GM12878 (cell line): ENCODE measurements at regions not wholly inside any gene's neighbourhood (a gene's known extent, or its start where the extent isn't known, plus 50 kb on each side); places are given as distances from the start of the nearest gene placed in this dataset.

Source experiments
- ATAC-seq: fragments of 200-7000 bp; cut with Tn5 transposase; 3 replicates; pipeline ENCODE4 v1.9.1; 2020; ENCODE audit warnings: mild to moderate bottlenecking, moderate library complexity
- BruUV-seq: library from RNA; stranded (reverse); fragments of 400-500 nt; replicated peaks from 2 replicates; lab custom pipeline; 2021; lab: Mats Ljungman, UMichigan
- CTCF ChIA-PET: fragments of 300-600 bp; sonication (Branson Sonifier 250); formaldehyde crosslinking; extraction: SDS; loops from one replicate; lab custom pipeline; 2021; ENCODE audit warnings: inconsistent platforms; lab: Yijun Ruan, JAX
- POLR2A ChIA-PET: fragments of 350-600 bp; formaldehyde crosslinking; extraction: SDS; loops from one replicate; lab custom pipeline; 2021; ENCODE audit warnings: inconsistent platforms; lab: Charles Lee
- RAD21 ChIA-PET: fragments of 300-600 bp; sonication (Branson Sonifier 250); formaldehyde crosslinking; loops from one replicate; lab custom pipeline; 2023; ENCODE audit warnings: antibody characterized with exemption; ENCODE audit not compliant: unreplicated experiment; lab: Charles Lee
- SMC1A ChIA-PET: fragments of 300-600 bp; sonication (Branson Sonifier 250); formaldehyde crosslinking; loops from one replicate; lab custom pipeline; 2023; ENCODE audit not compliant: unreplicated experiment, uncharacterized antibody; lab: Charles Lee
- DNase-seq: peaks from one replicate; pipeline ENCODE4 v3.0.0-alpha.2; 2011; ENCODE audit warnings: low read depth, low spot score
- FAIRE-seq: peaks from 3 replicates; lab custom pipeline; 2011; peaks lifted over from hg19 to GRCh38; lab: Jason Lieb, UNC
- H2AFZ ChIP-seq: 2 replicates; pipeline ENCODE4 v1.6.0; 2011; ENCODE audit warnings: low read depth, low read length, control low read depth; ENCODE audit not compliant: control insufficient read depth
- H3K27ac ChIP-seq: 2 replicates; pipeline ENCODE4 v1.5.1; 2011; ENCODE audit warnings: control low read depth; ENCODE audit not compliant: control insufficient read depth, insufficient read depth
- H3K27me3 ChIP-seq, 2 experiments: replicated peaks in 1 of 2; 2 replicates each; pipeline versions ENCODE4 v1.6.0 to v1.6.1; 2011; ENCODE audit warnings: low read length in 1 of 2; ENCODE audit not compliant: control insufficient read depth in 2 of 2, insufficient read depth in 2 of 2
- H3K36me3 ChIP-seq, 2 experiments: 2 replicates each; pipeline ENCODE4 v1.5.1; 2011; ENCODE audit warnings: low read length in 1 of 2; ENCODE audit not compliant: control insufficient read depth in 2 of 2, insufficient read depth in 2 of 2
- H3K4me1 ChIP-seq: 2 replicates; pipeline ENCODE4 v1.6.1; 2011; ENCODE audit warnings: mild to moderate bottlenecking, low read length, moderate library complexity, mixed read lengths; ENCODE audit not compliant: control insufficient read depth, insufficient read depth
- H3K4me2 ChIP-seq: 2 replicates; pipeline ENCODE4 v1.6.0; 2011; ENCODE audit warnings: control low read depth; ENCODE audit not compliant: control insufficient read depth, insufficient read depth
- H3K4me3 ChIP-seq: fragments of 200-600 bp; sonication (generic); 2 replicates; pipeline ENCODE4 v1.5.1; 2016
- H3K79me2 ChIP-seq: 2 replicates; pipeline ENCODE4 v1.6.0; 2011; ENCODE audit warnings: low read length; ENCODE audit not compliant: control insufficient read depth, insufficient read depth
- H3K9ac ChIP-seq: 2 replicates; pipeline ENCODE4 v1.8.0; 2011; ENCODE audit warnings: low read length, control low read depth, mixed read lengths; ENCODE audit not compliant: control insufficient read depth, insufficient read depth
- H3K9me3 ChIP-seq: replicated peaks from 3 replicates; pipeline ENCODE4 v1.5.1; 2011; ENCODE audit warnings: mild to moderate bottlenecking, low read length; ENCODE audit not compliant: control insufficient read depth, insufficient read depth
- H4K20me1 ChIP-seq: 2 replicates; pipeline ENCODE4 v1.6.0; 2011; ENCODE audit not compliant: control insufficient read depth, insufficient read depth
- BHLHE40 ChIP-seq, 2 experiments: fragments of 450-650 bp in 1 of 2; IDR thresholded peaks; 2 replicates each; pipeline ENCODE4 v1.6.1; 2011 to 2017; ENCODE audit warnings: low read depth in 2 of 2, borderline replicate concordance in 1 of 2, improper control_type of control experiment in 1 of 2, low read length in 1 of 2, mild to moderate bottlenecking in 1 of 2
- E2F8 ChIP-seq: fragments of 450-650 bp; IDR thresholded peaks from 2 replicates; pipeline ENCODE4 v1.6.1; 2018; ENCODE audit warnings: mild to moderate bottlenecking, low read depth, moderate library complexity; ENCODE audit not compliant: partially characterized antibody
- IKZF1 ChIP-seq: fragments of 450-650 bp; conservative IDR thresholded peaks from 2 replicates; pipeline ENCODE4 v1.6.1; 2017; ENCODE audit warnings: antibody characterized with exemption, mild to moderate bottlenecking
- NFXL1 ChIP-seq: fragments of 450-650 bp; IDR thresholded peaks from 2 replicates; pipeline ENCODE4 v1.6.1; 2017; ENCODE audit warnings: antibody characterized with exemption, mild to moderate bottlenecking, borderline replicate concordance
- NKRF ChIP-seq: fragments of 450-650 bp; conservative IDR thresholded peaks from 2 replicates; pipeline ENCODE4 v1.6.1; 2017; ENCODE audit warnings: mild to moderate bottlenecking, moderate library complexity
- REST ChIP-seq: IDR thresholded peaks from 2 replicates; pipeline ENCODE4 v1.6.1; 2012; ENCODE audit warnings: mild to moderate bottlenecking, low read depth, low read length
- ZNF207 ChIP-seq: fragments of 450-650 bp; IDR thresholded peaks from 2 replicates; pipeline ENCODE4 v1.6.1; 2014; ENCODE audit warnings: antibody characterized with exemption, mild to moderate bottlenecking, borderline replicate concordance
- ZNF217 ChIP-seq: fragments of 450-650 bp; IDR thresholded peaks from 2 replicates; pipeline ENCODE4 v1.6.1; 2017; ENCODE audit warnings: antibody characterized with exemption, mild to moderate bottlenecking
- WGBS: methylation state at CpG from one replicate; pipeline ENCODE4 v1.1.6; 2016; ENCODE audit warnings: low lambda C conversion rate; ENCODE audit not compliant: insufficient replicate concordance, insufficient coverage; ENCODE audit errors: missing lambda C conversion rate; 5-methylcytosine and 5-hydroxymethylcytosine counted together
- in situ Hi-C: fragments of 300-500 bp; cut with MboI; formaldehyde crosslinking; loops from 9 replicates; pipeline ENCODE4 v1.14.3; 2018; ENCODE audit warnings: mixed read lengths
- intact Hi-C: fragments of 100-400 bp; cut with micrococcal nuclease; formaldehyde crosslinking; loops from one replicate; pipeline ENCODE4 v1.14.2; 2022; ENCODE audit not compliant: unreplicated experiment
- TF ChIP-seq, protein P1 (sequence below): fragments of 450-650 bp; IDR thresholded peaks from 2 replicates; pipeline ENCODE4 v1.6.1; 2017; ENCODE audit warnings: mild to moderate bottlenecking, moderate library complexity
- TF ChIP-seq, protein P2 (sequence below): fragments of 450-650 bp; IDR thresholded peaks from 2 replicates; pipeline ENCODE4 v1.6.1; 2017; ENCODE audit warnings: borderline replicate concordance

- Histone ChIP-seq H2AFZ (no peak overlapping the region), H3K9me3 (no peaks in the 10 kb centered on the region), H3K27ac (no peak overlapping the region), H3K4me3 (no peak overlapping the region), H3K9ac (no peak overlapping the region), H4K20me1 (no peaks in the 10 kb centered on the region), H3K4me2 (no peak overlapping the region), H3K79me2 (no peaks in the 10 kb centered on the region), H3K27me3 (no peaks in the 10 kb centered on the region), H3K4me1 (no peaks in the 10 kb centered on the region), H3K36me3 (no peaks in the 10 kb centered on the region)
- intact Hi-C loops, result no loop called here
- DNase-seq, result no peak
- ChIA-PET POLR2A (no interaction called here), SMC1A (no interaction called here), CTCF (no interaction called here), RAD21 (no interaction called here)
- ATAC-seq, result no peak
- FAIRE-seq, result no peak
- 0% methylated on average over 2 of the region's 2 CpGs for WGBS
- BruUV-seq, result no TSS peak
- in situ Hi-C loops, result no loop called here
- no peak for TF ChIP-seq ZNF207
- no peak for TF ChIP-seq REST
- no peak for TF ChIP-seq NKRF
- TF ChIP-seq BHLHE40 (IDR thresholded peaks at IDR 0.05; ENCODE audit: borderline replicate concordance in 1 of 2, low read depth in 2 of 2, low read length in 1 of 2), result no peak
- TF ChIP-seq, protein P1, sequence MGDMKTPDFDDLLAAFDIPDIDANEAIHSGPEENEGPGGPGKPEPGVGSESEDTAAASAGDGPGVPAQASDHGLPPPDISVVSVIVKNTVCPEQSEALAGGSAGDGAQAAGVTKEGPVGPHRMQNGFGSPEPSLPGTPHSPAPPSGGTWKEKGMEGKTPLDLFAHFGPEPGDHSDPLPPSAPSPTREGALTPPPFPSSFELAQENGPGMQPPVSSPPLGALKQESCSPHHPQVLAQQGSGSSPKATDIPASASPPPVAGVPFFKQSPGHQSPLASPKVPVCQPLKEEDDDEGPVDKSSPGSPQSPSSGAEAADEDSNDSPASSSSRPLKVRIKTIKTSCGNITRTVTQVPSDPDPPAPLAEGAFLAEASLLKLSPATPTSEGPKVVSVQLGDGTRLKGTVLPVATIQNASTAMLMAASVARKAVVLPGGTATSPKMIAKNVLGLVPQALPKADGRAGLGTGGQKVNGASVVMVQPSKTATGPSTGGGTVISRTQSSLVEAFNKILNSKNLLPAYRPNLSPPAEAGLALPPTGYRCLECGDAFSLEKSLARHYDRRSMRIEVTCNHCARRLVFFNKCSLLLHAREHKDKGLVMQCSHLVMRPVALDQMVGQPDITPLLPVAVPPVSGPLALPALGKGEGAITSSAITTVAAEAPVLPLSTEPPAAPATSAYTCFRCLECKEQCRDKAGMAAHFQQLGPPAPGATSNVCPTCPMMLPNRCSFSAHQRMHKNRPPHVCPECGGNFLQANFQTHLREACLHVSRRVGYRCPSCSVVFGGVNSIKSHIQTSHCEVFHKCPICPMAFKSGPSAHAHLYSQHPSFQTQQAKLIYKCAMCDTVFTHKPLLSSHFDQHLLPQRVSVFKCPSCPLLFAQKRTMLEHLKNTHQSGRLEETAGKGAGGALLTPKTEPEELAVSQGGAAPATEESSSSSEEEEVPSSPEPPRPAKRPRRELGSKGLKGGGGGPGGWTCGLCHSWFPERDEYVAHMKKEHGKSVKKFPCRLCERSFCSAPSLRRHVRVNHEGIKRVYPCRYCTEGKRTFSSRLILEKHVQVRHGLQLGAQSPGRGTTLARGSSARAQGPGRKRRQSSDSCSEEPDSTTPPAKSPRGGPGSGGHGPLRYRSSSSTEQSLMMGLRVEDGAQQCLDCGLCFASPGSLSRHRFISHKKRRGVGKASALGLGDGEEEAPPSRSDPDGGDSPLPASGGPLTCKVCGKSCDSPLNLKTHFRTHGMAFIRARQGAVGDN, result no peak
- TF ChIP-seq E2F8, result no peak
- TF ChIP-seq, protein P2, sequence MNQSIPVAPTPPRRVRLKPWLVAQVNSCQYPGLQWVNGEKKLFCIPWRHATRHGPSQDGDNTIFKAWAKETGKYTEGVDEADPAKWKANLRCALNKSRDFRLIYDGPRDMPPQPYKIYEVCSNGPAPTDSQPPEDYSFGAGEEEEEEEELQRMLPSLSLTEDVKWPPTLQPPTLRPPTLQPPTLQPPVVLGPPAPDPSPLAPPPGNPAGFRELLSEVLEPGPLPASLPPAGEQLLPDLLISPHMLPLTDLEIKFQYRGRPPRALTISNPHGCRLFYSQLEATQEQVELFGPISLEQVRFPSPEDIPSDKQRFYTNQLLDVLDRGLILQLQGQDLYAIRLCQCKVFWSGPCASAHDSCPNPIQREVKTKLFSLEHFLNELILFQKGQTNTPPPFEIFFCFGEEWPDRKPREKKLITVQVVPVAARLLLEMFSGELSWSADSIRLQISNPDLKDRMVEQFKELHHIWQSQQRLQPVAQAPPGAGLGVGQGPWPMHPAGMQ, result no peak
- no peak for TF ChIP-seq IKZF1
- TF ChIP-seq NFXL1, result no peak
- TF ChIP-seq ZNF217, result no peak
Measured at GRCh38 chr10:14433147-14433546, 102.4 kb upstream of the FRMD4A start.
